OCI-LY7 (cell line): ENCODE measurements at regions not wholly inside any gene's neighbourhood (a gene's known extent, or its start where the extent isn't known, plus 50 kb on each side); places are given as distances from the start of the nearest gene placed in this dataset.

Experiments
- CTCF ChIP-seq: fragments of 200-600 bp; sonication (generic); conservative IDR thresholded peaks from 2 replicates; pipeline ENCODE4 v1.5.1; 2014; ENCODE audit warnings: mild to moderate bottlenecking, antibody characterized with exemption, low read length, moderate library complexity, mixed read lengths
- EZH2phosphoT487 ChIP-seq: fragments of 200-600 bp; sonication (generic); IDR thresholded peaks from 2 replicates; pipeline ENCODE4 v1.6.1; 2018; ENCODE audit warnings: low read depth, borderline replicate concordance, mild to moderate bottlenecking, mixed run types, antibody characterized with exemption, low read length, moderate library complexity, mixed read lengths

DNA sequence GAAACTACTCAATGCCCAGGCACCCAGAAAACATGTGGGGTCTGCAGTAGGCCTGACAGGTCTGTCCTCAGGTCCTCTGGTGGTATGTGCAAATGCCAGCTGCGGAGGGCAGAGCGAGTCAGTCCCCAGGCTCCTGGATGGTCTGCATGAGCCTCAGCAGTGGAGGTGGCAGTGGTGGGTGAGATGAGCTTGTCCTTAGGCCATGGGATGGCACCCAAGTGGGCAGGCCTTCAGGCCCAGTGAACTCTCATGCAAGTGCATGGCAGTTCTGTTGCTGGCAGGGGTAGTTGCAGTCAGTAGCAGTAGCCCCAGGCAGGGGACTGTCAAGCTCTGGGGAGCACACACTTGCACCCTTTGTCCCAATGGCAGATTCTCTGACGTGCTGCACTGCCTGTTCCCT lies 106.3 kb upstream of the ANXA10 start:
- TF ChIP-seq CTCF (no peak), EZH2phosphoT487 (no peak)
